WTC11 (cell line): ENCODE measurements at regions not wholly inside any gene's neighbourhood (a gene's known extent, or its start where the extent isn't known, plus 50 kb on each side); places are given as distances from the start of the nearest gene placed in this dataset.

Source experiments
- CBFB ChIP-seq: sonication (generic); formaldehyde crosslinking; IDR thresholded peaks from 2 replicates; pipeline ENCODE4 v1.8.1; 2022; ENCODE audit warnings: mild to moderate bottlenecking, low read depth, missing genetic modification reagents
- CREM ChIP-seq: sonication (generic); formaldehyde crosslinking; IDR thresholded peaks from 2 replicates; pipeline ENCODE4 v1.8.1; 2022; ENCODE audit warnings: mild to moderate bottlenecking, missing genetic modification reagents, moderate library complexity
- ETV6 ChIP-seq: sonication (generic); formaldehyde crosslinking; IDR thresholded peaks from 2 replicates; pipeline ENCODE4 v1.8.1; 2022; ENCODE audit warnings: mild to moderate bottlenecking, missing genetic modification reagents
- GABPB1 ChIP-seq: sonication (generic); formaldehyde crosslinking; IDR thresholded peaks from 2 replicates; pipeline ENCODE4 v1.8.1; 2023; ENCODE audit warnings: mild to moderate bottlenecking, missing genetic modification reagents
- JUN ChIP-seq: sonication (generic); formaldehyde crosslinking; IDR thresholded peaks from 2 replicates; pipeline ENCODE4 v1.8.0; 2023; ENCODE audit warnings: mild to moderate bottlenecking, missing genetic modification reagents
- MXD4 ChIP-seq: fragments of 250-450 bp; sonication (Bioruptor Pico); IDR thresholded peaks from 2 replicates; pipeline ENCODE4 v1.8.0; 2021; ENCODE audit warnings: mild to moderate bottlenecking, moderate library complexity, borderline replicate concordance
- NR2C2 ChIP-seq: sonication (generic); formaldehyde crosslinking; IDR thresholded peaks from 2 replicates; pipeline ENCODE4 v1.8.0; 2022; ENCODE audit warnings: mild to moderate bottlenecking, missing genetic modification reagents
- TCF7 ChIP-seq: sonication (generic); formaldehyde crosslinking; IDR thresholded peaks from 2 replicates; pipeline ENCODE4 v1.8.0; 2022; ENCODE audit warnings: mild to moderate bottlenecking, low read depth, missing genetic modification reagents, moderate library complexity
- TF ChIP-seq, protein P1 (sequence below): fragments of 200-600 bp; IDR thresholded peaks from 2 replicates; pipeline ENCODE4 v1.8.0; 2022; ENCODE audit warnings: antibody characterized with exemption
- TF ChIP-seq, protein P2 (sequence below): sonication (generic); formaldehyde crosslinking; IDR thresholded peaks from 2 replicates; pipeline ENCODE4 v1.8.1; 2023; ENCODE audit warnings: mild to moderate bottlenecking, missing genetic modification reagents
- TF ChIP-seq, protein P3 (sequence below): sonication (generic); formaldehyde crosslinking; IDR thresholded peaks from 2 replicates; pipeline ENCODE4 v1.8.1; 2023; ENCODE audit warnings: mild to moderate bottlenecking, missing genetic modification reagents, moderate library complexity

DNA sequence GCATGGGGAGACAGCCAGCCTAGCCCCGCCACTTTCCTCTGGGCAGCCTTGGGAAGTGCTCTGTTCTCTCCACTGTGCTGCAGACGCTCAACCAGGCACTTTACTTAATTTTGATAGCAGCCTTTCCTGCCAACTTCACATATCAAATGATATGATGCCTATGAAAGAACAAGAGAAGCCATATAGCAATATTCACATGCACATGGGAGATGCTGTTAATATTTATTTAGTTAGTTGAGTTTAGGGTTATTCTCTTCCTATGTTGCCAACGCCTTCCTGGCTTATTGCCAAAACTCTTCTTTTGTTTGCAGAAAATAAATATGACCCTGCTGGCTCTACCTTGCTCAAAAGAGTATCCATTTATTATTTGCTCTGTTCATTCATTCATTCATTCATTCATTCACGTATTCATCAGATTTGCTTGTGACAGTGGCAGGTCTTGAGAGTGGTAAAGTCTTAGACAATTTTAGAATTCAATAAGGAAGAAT is 99.3 kb downstream of the GATA6 start:
- TF ChIP-seq CBFB (CRISPR knock-in tag) = no peak
- TF ChIP-seq, protein P1, sequence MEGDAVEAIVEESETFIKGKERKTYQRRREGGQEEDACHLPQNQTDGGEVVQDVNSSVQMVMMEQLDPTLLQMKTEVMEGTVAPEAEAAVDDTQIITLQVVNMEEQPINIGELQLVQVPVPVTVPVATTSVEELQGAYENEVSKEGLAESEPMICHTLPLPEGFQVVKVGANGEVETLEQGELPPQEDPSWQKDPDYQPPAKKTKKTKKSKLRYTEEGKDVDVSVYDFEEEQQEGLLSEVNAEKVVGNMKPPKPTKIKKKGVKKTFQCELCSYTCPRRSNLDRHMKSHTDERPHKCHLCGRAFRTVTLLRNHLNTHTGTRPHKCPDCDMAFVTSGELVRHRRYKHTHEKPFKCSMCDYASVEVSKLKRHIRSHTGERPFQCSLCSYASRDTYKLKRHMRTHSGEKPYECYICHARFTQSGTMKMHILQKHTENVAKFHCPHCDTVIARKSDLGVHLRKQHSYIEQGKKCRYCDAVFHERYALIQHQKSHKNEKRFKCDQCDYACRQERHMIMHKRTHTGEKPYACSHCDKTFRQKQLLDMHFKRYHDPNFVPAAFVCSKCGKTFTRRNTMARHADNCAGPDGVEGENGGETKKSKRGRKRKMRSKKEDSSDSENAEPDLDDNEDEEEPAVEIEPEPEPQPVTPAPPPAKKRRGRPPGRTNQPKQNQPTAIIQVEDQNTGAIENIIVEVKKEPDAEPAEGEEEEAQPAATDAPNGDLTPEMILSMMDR = no peak
- TF ChIP-seq, protein P2, sequence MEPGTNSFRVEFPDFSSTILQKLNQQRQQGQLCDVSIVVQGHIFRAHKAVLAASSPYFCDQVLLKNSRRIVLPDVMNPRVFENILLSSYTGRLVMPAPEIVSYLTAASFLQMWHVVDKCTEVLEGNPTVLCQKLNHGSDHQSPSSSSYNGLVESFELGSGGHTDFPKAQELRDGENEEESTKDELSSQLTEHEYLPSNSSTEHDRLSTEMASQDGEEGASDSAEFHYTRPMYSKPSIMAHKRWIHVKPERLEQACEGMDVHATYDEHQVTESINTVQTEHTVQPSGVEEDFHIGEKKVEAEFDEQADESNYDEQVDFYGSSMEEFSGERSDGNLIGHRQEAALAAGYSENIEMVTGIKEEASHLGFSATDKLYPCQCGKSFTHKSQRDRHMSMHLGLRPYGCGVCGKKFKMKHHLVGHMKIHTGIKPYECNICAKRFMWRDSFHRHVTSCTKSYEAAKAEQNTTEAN (CRISPR knock-in tag) = no peak
- no peak for TF ChIP-seq JUN
- no peak for TF ChIP-seq GABPB1 (CRISPR knock-in tag)
- no peak for TF ChIP-seq TCF7
- TF ChIP-seq MXD4 (CRISPR knock-in tag) = no peak
- TF ChIP-seq ETV6 (CRISPR knock-in tag) = no peak
- no peak for TF ChIP-seq CREM (CRISPR knock-in tag)
- no peak for TF ChIP-seq NR2C2 (CRISPR knock-in tag)
- TF ChIP-seq, protein P3, sequence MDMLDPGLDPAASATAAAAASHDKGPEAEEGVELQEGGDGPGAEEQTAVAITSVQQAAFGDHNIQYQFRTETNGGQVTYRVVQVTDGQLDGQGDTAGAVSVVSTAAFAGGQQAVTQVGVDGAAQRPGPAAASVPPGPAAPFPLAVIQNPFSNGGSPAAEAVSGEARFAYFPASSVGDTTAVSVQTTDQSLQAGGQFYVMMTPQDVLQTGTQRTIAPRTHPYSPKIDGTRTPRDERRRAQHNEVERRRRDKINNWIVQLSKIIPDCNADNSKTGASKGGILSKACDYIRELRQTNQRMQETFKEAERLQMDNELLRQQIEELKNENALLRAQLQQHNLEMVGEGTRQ (CRISPR knock-in tag) = no peak
